K562 (cell line): ENCODE measurements at regions not wholly inside any gene's neighbourhood (a gene's known extent, or its start where the extent isn't known, plus 50 kb on each side); places are given as distances from the start of the nearest gene placed in this dataset.

Experiments
- BRCA1 ChIP-seq, 2 experiments: fragments of 450-650 bp in 1 of 2; sonication (generic) in 1 of 2; formaldehyde crosslinking in 1 of 2; IDR thresholded peaks; 2 replicates each; pipeline versions ENCODE4 v1.5.0 to v1.6.1; 2017 to 2020; ENCODE audit warnings: mild to moderate bottlenecking in 1 of 2, missing genetic modification reagents in 1 of 2
- CSDE1 ChIP-seq, 2 experiments: fragments of 450-650 bp; IDR thresholded peaks; 2 replicates each; pipeline ENCODE4 v1.6.1; 2016; ENCODE audit warnings: mild to moderate bottlenecking in 1 of 2
- ESRRB ChIP-seq: fragments of 250-450 bp; sonication (Bioruptor Pico); IDR thresholded peaks from 2 replicates; pipeline ENCODE4 v1.5.0; 2020; ENCODE audit warnings: mild to moderate bottlenecking, moderate library complexity, borderline replicate concordance
- FOXP4 ChIP-seq: sonication (generic); formaldehyde crosslinking; IDR thresholded peaks from 2 replicates; pipeline ENCODE4 v1.8.0; 2022; ENCODE audit warnings: mild to moderate bottlenecking, missing genetic modification reagents, borderline replicate concordance
- HMG20A ChIP-seq: fragments of 450-650 bp; formaldehyde crosslinking; conservative IDR thresholded peaks from 2 replicates; pipeline ENCODE4 v1.4.0; 2020; ENCODE audit warnings: mild to moderate bottlenecking, mixed read lengths
- PML ChIP-seq: IDR thresholded peaks from 2 replicates; pipeline ENCODE4 v1.6.1; 2012; ENCODE audit warnings: low read length, inconsistent platforms
- ZNF318 ChIP-seq, 2 experiments: fragments of 450-650 bp; IDR thresholded peaks; 2 replicates each; pipeline ENCODE4 v1.6.1; 2016; ENCODE audit warnings: mild to moderate bottlenecking in 2 of 2, borderline replicate concordance in 1 of 2, low read depth in 1 of 2, moderate library complexity in 1 of 2
- TF ChIP-seq, protein P1 (sequence below): fragments of 450-650 bp; IDR thresholded peaks from 2 replicates; pipeline ENCODE4 v1.7.1; 2018; ENCODE audit warnings: mild to moderate bottlenecking, low read depth; ENCODE audit not compliant: partially characterized antibody

GRCh38 chr10:62657244-62657835 is 147.2 kb upstream of the ADO start (continued):
- TF ChIP-seq ZNF318 (IDR thresholded peaks at IDR 0.05; ENCODE audit: borderline replicate concordance in 1 of 2, low read depth in 1 of 2) (no peak), FOXP4 (CRISPR knock-in tag) (no peak), PML (no peak), CSDE1 (IDR thresholded peaks at IDR 0.05) (no peak), ESRRB (CRISPR knock-in tag) (no peak), HMG20A (no peak), BRCA1 (IDR thresholded peaks at IDR 0.05) (no peak), BRCA1 (CRISPR knock-in tag; IDR thresholded peaks at IDR 0.05) (no peak)
- TF ChIP-seq, protein P1, sequence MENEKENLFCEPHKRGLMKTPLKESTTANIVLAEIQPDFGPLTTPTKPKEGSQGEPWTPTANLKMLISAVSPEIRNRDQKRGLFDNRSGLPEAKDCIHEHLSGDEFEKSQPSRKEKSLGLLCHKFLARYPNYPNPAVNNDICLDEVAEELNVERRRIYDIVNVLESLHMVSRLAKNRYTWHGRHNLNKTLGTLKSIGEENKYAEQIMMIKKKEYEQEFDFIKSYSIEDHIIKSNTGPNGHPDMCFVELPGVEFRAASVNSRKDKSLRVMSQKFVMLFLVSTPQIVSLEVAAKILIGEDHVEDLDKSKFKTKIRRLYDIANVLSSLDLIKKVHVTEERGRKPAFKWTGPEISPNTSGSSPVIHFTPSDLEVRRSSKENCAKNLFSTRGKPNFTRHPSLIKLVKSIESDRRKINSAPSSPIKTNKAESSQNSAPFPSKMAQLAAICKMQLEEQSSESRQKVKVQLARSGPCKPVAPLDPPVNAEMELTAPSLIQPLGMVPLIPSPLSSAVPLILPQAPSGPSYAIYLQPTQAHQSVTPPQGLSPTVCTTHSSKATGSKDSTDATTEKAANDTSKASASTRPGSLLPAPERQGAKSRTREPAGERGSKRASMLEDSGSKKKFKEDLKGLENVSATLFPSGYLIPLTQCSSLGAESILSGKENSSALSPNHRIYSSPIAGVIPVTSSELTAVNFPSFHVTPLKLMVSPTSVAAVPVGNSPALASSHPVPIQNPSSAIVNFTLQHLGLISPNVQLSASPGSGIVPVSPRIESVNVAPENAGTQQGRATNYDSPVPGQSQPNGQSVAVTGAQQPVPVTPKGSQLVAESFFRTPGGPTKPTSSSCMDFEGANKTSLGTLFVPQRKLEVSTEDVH: no peak
